ENCODE measurements at regions not wholly inside any gene's neighbourhood (a gene's known extent, or its start where the extent isn't known, plus 50 kb on each side); places are given as distances from the start of the nearest gene placed in this dataset.
"Not testable (repeated sequence)": the region's sequence is repeated elsewhere in the genome, so short reads cannot be mapped to it uniquely, and the experiment has no call there.

GRCh38 chr14:99037326-99037725 is 234.7 kb downstream of the BCL11B start:
- not testable (repeated sequence) for TF ChIP-seq POLR2A (IDR thresholded peaks at IDR 0.05; ENCODE audit: extremely low read depth, insufficient read length); MAX (IDR thresholded peaks at IDR 0.05; ENCODE audit: low read depth, low read length)
- TF ChIP-seq, protein P1, sequence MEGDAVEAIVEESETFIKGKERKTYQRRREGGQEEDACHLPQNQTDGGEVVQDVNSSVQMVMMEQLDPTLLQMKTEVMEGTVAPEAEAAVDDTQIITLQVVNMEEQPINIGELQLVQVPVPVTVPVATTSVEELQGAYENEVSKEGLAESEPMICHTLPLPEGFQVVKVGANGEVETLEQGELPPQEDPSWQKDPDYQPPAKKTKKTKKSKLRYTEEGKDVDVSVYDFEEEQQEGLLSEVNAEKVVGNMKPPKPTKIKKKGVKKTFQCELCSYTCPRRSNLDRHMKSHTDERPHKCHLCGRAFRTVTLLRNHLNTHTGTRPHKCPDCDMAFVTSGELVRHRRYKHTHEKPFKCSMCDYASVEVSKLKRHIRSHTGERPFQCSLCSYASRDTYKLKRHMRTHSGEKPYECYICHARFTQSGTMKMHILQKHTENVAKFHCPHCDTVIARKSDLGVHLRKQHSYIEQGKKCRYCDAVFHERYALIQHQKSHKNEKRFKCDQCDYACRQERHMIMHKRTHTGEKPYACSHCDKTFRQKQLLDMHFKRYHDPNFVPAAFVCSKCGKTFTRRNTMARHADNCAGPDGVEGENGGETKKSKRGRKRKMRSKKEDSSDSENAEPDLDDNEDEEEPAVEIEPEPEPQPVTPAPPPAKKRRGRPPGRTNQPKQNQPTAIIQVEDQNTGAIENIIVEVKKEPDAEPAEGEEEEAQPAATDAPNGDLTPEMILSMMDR (IDR thresholded peaks at IDR 0.05; ENCODE audit: low read depth, low read length), result not testable (repeated sequence)

Measured in NB4 (cell line).